Uterus (tissue), 3 donors: ENCODE measurements at regions not wholly inside any gene's neighbourhood (a gene's known extent, or its start where the extent isn't known, plus 50 kb on each side); places are given as distances from the start of the nearest gene placed in this dataset.

ENCODE experiments used
- DNase-seq, 2 donors: peaks; one replicate each; pipeline ENCODE4 v3.0.0-alpha.2; 2019 to 2020
- H3K27ac ChIP-seq, 2 donors: fragments of 200-600 bp; sonication (generic); 1 replicate in 1 of 2; 2 replicates in 1 of 2; pipeline ENCODE4 v1.5.1; 2016 to 2018
- H3K27me3 ChIP-seq, 2 donors: fragments of 200-600 bp; sonication (generic); one replicate each; pipeline ENCODE4 v1.5.1; 2018 to 2019; ENCODE audit warnings: control low read depth in 1 of 2
- H3K36me3 ChIP-seq, 2 donors: fragments of 200-600 bp; sonication (generic); one replicate each; pipeline ENCODE4 v1.5.1; 2019; ENCODE audit warnings: control low read depth in 1 of 2
- H3K4me1 ChIP-seq, 2 donors: fragments of 200-600 bp; sonication (generic); one replicate each; pipeline ENCODE4 v1.5.1; 2018 to 2019; ENCODE audit warnings: control low read depth in 1 of 2
- H3K4me3 ChIP-seq, 2 donors: fragments of 200-600 bp; sonication (generic); 1 replicate in 1 of 2; 2 replicates in 1 of 2; pipeline ENCODE4 v1.5.1; 2018 to 2019; ENCODE audit warnings: mild to moderate bottlenecking in 1 of 2
- H3K9me3 ChIP-seq, 2 donors: fragments of 200-600 bp; sonication (generic); one replicate each; pipeline ENCODE4 v1.5.1; 2019; ENCODE audit warnings: control low read depth in 1 of 2
- CTCF ChIP-seq, 4 experiments: fragments of 200-600 bp in 2 of 4; fragments of 450-650 bp in 2 of 4; sonication (generic) in 2 of 4; IDR thresholded peaks; one replicate each; pipeline ENCODE4 v1.5.1; 2016 to 2019; ENCODE audit warnings: antibody characterized with exemption in 4 of 4, mild to moderate bottlenecking in 2 of 4, moderate library complexity in 1 of 4
- POLR2A ChIP-seq, 2 donors: fragments of 450-650 bp; IDR thresholded peaks; one replicate each; pipeline ENCODE4 v1.6.1; 2016; ENCODE audit warnings: antibody characterized with exemption in 2 of 2, mild to moderate bottlenecking in 1 of 2, moderate library complexity in 1 of 2
- intact Hi-C: fragments of 100-400 bp; cut with DNase I; formaldehyde crosslinking; loops from one replicate; pipeline ENCODE4 v1.15.1; 2023; ENCODE audit warnings: low total_unique reads
- donor health status: DM: yes; HTN: yes; CAD: no.

- peaks cover 0 to 3% of the 10 kb centered on the region in 2 donors for H3K27me3 ChIP-seq
- no peaks in the 10 kb centered on the region for H3K36me3 ChIP-seq
- H3K9me3 ChIP-seq, result no peaks in the 10 kb centered on the region
- no peaks in the 10 kb centered on the region for H3K4me1 ChIP-seq
- no peak for DNase-seq
- H3K27ac ChIP-seq, result peak overlapping the region in 1 of 2 donors; percentile 6
- TF ChIP-seq CTCF (IDR thresholded peaks at IDR 0.05) (no peak), POLR2A (IDR thresholded peaks at IDR 0.05) (no peak)
- intact Hi-C loops, result no loop called here
- H3K4me3 ChIP-seq, result no peak overlapping the region
Observed at GRCh38 chr12:59122784-59123183, 202.5 kb upstream of the LRIG3 start.

- H3K4me1 ChIP-seq, result no peaks in the 10 kb centered on the region
- H3K27ac ChIP-seq, result no peak overlapping the region
- H3K4me3 ChIP-seq, result no peak overlapping the region
- no peak for DNase-seq
- no peaks in the 10 kb centered on the region for H3K9me3 ChIP-seq
- TF ChIP-seq POLR2A (IDR thresholded peaks at IDR 0.05), result no peak
- TF ChIP-seq CTCF (IDR thresholded peaks at IDR 0.05), result no peak
- intact Hi-C loops, result no loop called here
- H3K27me3 ChIP-seq, result peaks cover 0 to 3% of the 10 kb centered on the region in 2 donors
- no peaks in the 10 kb centered on the region for H3K36me3 ChIP-seq
Observed at GRCh38 chr12:59121451-59121850, 201.1 kb upstream of the LRIG3 start.

DNA sequence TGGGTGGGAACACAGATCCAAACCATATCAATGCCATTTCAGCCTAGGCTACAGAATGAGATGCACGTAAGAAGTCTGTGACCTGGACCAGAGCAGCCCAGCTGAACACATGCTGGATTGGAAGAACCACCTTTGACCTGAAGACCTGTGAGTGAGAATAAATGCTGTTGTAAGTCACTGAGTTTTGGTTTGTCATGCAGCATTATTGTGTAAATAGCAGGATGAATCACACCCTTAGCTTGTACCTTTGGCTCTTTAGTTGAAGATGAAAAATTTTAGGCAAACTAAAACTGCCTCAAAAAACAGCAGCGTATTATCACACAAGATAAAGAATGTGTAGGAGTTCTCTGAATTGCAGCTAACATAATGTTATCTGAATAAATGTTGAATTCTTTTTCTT lies 199.4 kb upstream of the LRIG3 start:
- DNase-seq, result no peak
- intact Hi-C loops, result no loop called here
- no peak overlapping the region for H3K4me3 ChIP-seq
- no peaks in the 10 kb centered on the region for H3K4me1 ChIP-seq
- no peak overlapping the region for H3K27ac ChIP-seq
- H3K36me3 ChIP-seq, result no peaks in the 10 kb centered on the region
- H3K9me3 ChIP-seq, result no peaks in the 10 kb centered on the region
- TF ChIP-seq CTCF (IDR thresholded peaks at IDR 0.05) (no peak), POLR2A (IDR thresholded peaks at IDR 0.05) (no peak)
- peaks cover 0 to 3% of the 10 kb centered on the region in 2 donors for H3K27me3 ChIP-seq

- Histone ChIP-seq H3K4me1 (no peaks in the 10 kb centered on the region), H3K36me3 (no peaks in the 10 kb centered on the region), H3K4me3 (no peak overlapping the region), H3K27me3 (peaks cover 0 to 3% of the 10 kb centered on the region in 2 donors), H3K27ac (no peak overlapping the region), H3K9me3 (no peaks in the 10 kb centered on the region)
- no peak for DNase-seq
- intact Hi-C loops, result no loop called here
- TF ChIP-seq POLR2A (IDR thresholded peaks at IDR 0.05), result no peak
- no peak for TF ChIP-seq CTCF (IDR thresholded peaks at IDR 0.05)
Observed at GRCh38 chr12:59118356-59118755, 198.1 kb upstream of the LRIG3 start.

- Histone ChIP-seq H3K9me3 (no peaks in the 10 kb centered on the region), H3K4me1 (no peaks in the 10 kb centered on the region), H3K27ac (no peak overlapping the region), H3K36me3 (no peaks in the 10 kb centered on the region), H3K4me3 (no peak overlapping the region), H3K27me3 (no peaks in the 10 kb centered on the region)
- no peak for TF ChIP-seq POLR2A (IDR thresholded peaks at IDR 0.05)
- TF ChIP-seq CTCF (IDR thresholded peaks at IDR 0.05), result no peak
- intact Hi-C loops, result no loop called here
- DNase-seq, result no peak
Observed at GRCh38 chr12:59115995-59116394, 195.7 kb upstream of the LRIG3 start.
